Astrocyte (in vitro differentiated cells and primary cell): ENCODE measurements at regions not wholly inside any gene's neighbourhood (a gene's known extent, or its start where the extent isn't known, plus 50 kb on each side); places are given as distances from the start of the nearest gene placed in this dataset.

ENCODE experiments used
- DNase-seq: peaks from one replicate; pipeline ENCODE4 v3.0.0-alpha.2; 2010; ENCODE audit warnings: low read depth
- FAIRE-seq: peaks from 2 replicates; lab custom pipeline; 2011; peaks lifted over from hg19 to GRCh38; lab: Jason Lieb, UNC
- H2AFZ ChIP-seq: 2 replicates; pipeline ENCODE4 v1.6.0; 2012; ENCODE audit warnings: low read depth, low read length, inconsistent platforms
- H3K27ac ChIP-seq: 2 replicates; pipeline ENCODE4 v1.5.1; 2011; ENCODE audit warnings: low read depth, low read length, inconsistent platforms
- H3K27me3 ChIP-seq: 2 replicates; pipeline ENCODE4 v1.6.0; 2011; ENCODE audit warnings: low read length, inconsistent platforms; ENCODE audit not compliant: insufficient read depth
- H3K36me3 ChIP-seq: 2 replicates; pipeline ENCODE4 v1.5.1; 2011; ENCODE audit warnings: low read length, inconsistent platforms; ENCODE audit not compliant: insufficient read depth
- H3K4me1 ChIP-seq: 2 replicates; pipeline ENCODE4 v1.5.1; 2011; ENCODE audit warnings: low read length, inconsistent platforms; ENCODE audit not compliant: insufficient read depth
- H3K4me2 ChIP-seq: 2 replicates; pipeline ENCODE4 v1.6.0; 2012; ENCODE audit warnings: low read length, inconsistent platforms
- H3K4me3 ChIP-seq: 2 replicates; pipeline ENCODE4 v1.5.1; 2011; ENCODE audit warnings: low read depth, mild to moderate bottlenecking, low read length, inconsistent platforms; ENCODE audit not compliant: insufficient read depth
- H3K79me2 ChIP-seq: 2 replicates; pipeline ENCODE4 v1.6.0; 2012; ENCODE audit warnings: mild to moderate bottlenecking, low read length, inconsistent platforms; ENCODE audit not compliant: insufficient read depth
- H3K9ac ChIP-seq: 2 replicates; pipeline ENCODE4 v1.6.0; 2012; ENCODE audit warnings: mild to moderate bottlenecking, low read length, inconsistent platforms
- H3K9me3 ChIP-seq: 2 replicates; pipeline ENCODE4 v1.5.1; 2012; ENCODE audit warnings: low read depth, mild to moderate bottlenecking, low read length, inconsistent platforms; ENCODE audit not compliant: insufficient read depth
- H4K20me1 ChIP-seq: 2 replicates; pipeline ENCODE4 v1.6.0; 2012; ENCODE audit warnings: low read length, inconsistent platforms; ENCODE audit not compliant: insufficient read depth
- H3K27ac Mint-ChIP-seq: one replicate; pipeline ENCODE4 v1.8.0; 2021; ENCODE audit warnings: mild to moderate bottlenecking, mixed read lengths; ENCODE audit not compliant: unreplicated experiment
- H3K27me3 Mint-ChIP-seq: one replicate; pipeline ENCODE4 v1.8.0; 2021; ENCODE audit warnings: low read depth, mixed read lengths; ENCODE audit not compliant: unreplicated experiment
- H3K36me3 Mint-ChIP-seq: one replicate; pipeline ENCODE4 v1.8.0; 2021; ENCODE audit warnings: low read depth, mixed read lengths; ENCODE audit not compliant: unreplicated experiment
- H3K4me1 Mint-ChIP-seq: one replicate; pipeline ENCODE4 v1.8.0; 2021; ENCODE audit warnings: low read depth, mixed read lengths; ENCODE audit not compliant: unreplicated experiment
- H3K4me3 Mint-ChIP-seq: one replicate; pipeline ENCODE4 v1.8.0; 2021; ENCODE audit warnings: mild to moderate bottlenecking, moderate library complexity, mixed read lengths; ENCODE audit not compliant: unreplicated experiment
- H3K9me3 Mint-ChIP-seq: one replicate; pipeline ENCODE4 v1.8.0; 2021; ENCODE audit warnings: mild to moderate bottlenecking, mixed read lengths; ENCODE audit not compliant: unreplicated experiment
- EZH2 ChIP-seq: IDR thresholded peaks from 2 replicates; pipeline ENCODE4 v1.6.1; 2012; ENCODE audit warnings: mild to moderate bottlenecking, low read length, inconsistent platforms; ENCODE audit not compliant: insufficient read depth
- TF ChIP-seq, protein P1 (sequence below): IDR thresholded peaks from 2 replicates; pipeline ENCODE4 v1.5.1; 2011; ENCODE audit warnings: low read depth, mild to moderate bottlenecking, inconsistent platforms, low read length, moderate library complexity; ENCODE audit not compliant: insufficient read depth

DNA sequence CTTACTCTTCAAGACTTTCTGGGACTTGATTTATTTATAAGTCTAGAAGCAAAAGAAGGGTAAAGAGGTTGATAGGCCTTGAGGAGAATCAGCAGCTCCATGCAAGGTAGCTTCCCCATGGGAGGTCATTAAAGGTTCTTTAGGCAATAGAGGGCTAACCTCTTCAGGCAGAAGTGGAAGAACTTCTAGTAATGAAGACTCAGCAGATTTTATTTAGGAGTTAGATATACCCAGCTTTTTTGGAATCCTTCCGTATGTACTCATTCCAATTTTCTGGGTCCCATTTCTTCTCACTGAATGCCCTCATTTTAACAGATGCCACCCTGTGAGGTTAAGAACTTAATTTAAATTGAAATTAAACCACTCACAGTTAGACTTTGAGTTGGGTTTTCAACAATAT lies 565.6 kb downstream of the LRFN5 start:
- no peaks in the 10 kb centered on the region for H3K27me3 ChIP-seq

DNA sequence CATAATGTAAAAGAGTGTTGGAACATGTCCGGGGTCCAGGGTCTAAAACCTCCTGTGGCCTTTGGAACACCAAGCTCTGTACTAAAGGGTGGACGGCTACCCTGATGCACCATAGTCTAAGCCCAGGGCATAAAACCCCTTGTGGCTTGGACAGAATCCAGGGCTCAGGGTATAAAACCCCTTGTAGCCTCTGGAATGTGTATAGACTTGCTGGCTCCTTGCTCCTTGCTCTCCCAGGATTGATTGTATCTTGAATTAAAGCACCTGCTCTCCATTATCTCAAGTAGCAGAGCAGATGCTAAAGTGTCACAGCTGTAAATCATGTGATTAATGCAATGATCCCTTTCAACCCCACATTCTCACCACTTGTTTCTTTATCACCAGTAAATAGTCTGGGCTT lies 556.5 kb downstream of the LRFN5 start:
- Mint-ChIP-seq H3K4me1 (no peaks in the 10 kb centered on the region), H3K4me3 (no peak overlapping the region), H3K36me3 (no peaks in the 10 kb centered on the region), H3K27ac (no peak overlapping the region), H3K27me3 (no peaks in the 10 kb centered on the region), H3K9me3 (peaks cover 9% of the 10 kb centered on the region)
- H3K27ac ChIP-seq = no peak overlapping the region
- H3K9ac ChIP-seq = no peak overlapping the region
- DNase-seq (no peak), FAIRE-seq (no peak)
- no peaks in the 10 kb centered on the region for H3K27me3 ChIP-seq
- H2AFZ ChIP-seq = no peak overlapping the region
- no peak overlapping the region for H3K4me3 ChIP-seq
- no peaks in the 10 kb centered on the region for H3K9me3 ChIP-seq
- H4K20me1 ChIP-seq = no peaks in the 10 kb centered on the region
- no peak overlapping the region for H3K4me2 ChIP-seq
- H3K4me1 ChIP-seq = no peaks in the 10 kb centered on the region
- H3K79me2 ChIP-seq = no peaks in the 10 kb centered on the region
- TF ChIP-seq EZH2 = no peak
- TF ChIP-seq, protein P1, sequence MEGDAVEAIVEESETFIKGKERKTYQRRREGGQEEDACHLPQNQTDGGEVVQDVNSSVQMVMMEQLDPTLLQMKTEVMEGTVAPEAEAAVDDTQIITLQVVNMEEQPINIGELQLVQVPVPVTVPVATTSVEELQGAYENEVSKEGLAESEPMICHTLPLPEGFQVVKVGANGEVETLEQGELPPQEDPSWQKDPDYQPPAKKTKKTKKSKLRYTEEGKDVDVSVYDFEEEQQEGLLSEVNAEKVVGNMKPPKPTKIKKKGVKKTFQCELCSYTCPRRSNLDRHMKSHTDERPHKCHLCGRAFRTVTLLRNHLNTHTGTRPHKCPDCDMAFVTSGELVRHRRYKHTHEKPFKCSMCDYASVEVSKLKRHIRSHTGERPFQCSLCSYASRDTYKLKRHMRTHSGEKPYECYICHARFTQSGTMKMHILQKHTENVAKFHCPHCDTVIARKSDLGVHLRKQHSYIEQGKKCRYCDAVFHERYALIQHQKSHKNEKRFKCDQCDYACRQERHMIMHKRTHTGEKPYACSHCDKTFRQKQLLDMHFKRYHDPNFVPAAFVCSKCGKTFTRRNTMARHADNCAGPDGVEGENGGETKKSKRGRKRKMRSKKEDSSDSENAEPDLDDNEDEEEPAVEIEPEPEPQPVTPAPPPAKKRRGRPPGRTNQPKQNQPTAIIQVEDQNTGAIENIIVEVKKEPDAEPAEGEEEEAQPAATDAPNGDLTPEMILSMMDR = no peak
- H3K36me3 ChIP-seq = no peaks in the 10 kb centered on the region

More for the DNA sequence above, 565.6 kb downstream of the LRFN5 start:
- DNase-seq = no peak
- H3K36me3 ChIP-seq = no peaks in the 10 kb centered on the region
- TF ChIP-seq, protein P1 = no peak
- TF ChIP-seq EZH2 = no peak
- H3K27ac ChIP-seq = no peak overlapping the region
- H3K79me2 ChIP-seq = no peaks in the 10 kb centered on the region
- H3K4me1 ChIP-seq = no peaks in the 10 kb centered on the region
- H3K4me2 ChIP-seq = no peak overlapping the region
- H3K4me1 Mint-ChIP-seq = no peaks in the 10 kb centered on the region
- H3K9me3 ChIP-seq = no peaks in the 10 kb centered on the region
- H3K9ac ChIP-seq = no peak overlapping the region
- no peak overlapping the region for H3K4me3 ChIP-seq
- no peak overlapping the region for H2AFZ ChIP-seq
- no peak overlapping the region for H3K4me3 Mint-ChIP-seq
- H4K20me1 ChIP-seq = no peaks in the 10 kb centered on the region
- no peak for FAIRE-seq
- H3K36me3 Mint-ChIP-seq = no peaks in the 10 kb centered on the region
- no peak overlapping the region for H3K27ac Mint-ChIP-seq
- peaks cover 9% of the 10 kb centered on the region for H3K9me3 Mint-ChIP-seq
- H3K27me3 Mint-ChIP-seq = no peaks in the 10 kb centered on the region

DNA sequence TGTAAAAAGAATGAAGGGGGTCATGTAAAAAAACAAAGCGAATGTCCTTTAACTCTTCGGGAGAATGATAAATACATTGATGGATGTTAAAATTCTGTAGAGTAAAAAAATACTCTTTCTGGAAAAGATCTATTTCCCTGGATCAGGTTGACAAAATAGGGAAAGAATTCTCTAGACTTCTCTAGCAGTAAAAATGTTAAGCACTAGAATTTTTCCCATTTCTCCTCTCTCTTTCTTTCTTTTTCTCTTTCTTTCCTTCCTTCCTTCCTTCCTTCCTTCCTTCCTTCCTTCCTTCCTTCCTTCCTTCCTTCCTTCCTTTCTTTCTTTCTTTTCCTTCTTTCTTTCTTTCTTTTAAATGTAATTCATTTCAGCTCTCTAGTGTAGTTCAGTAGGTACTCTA lies 552.5 kb downstream of the LRFN5 start:
- Histone ChIP-seq H3K79me2 (no peaks in the 10 kb centered on the region), H3K9ac (no peak overlapping the region), H3K4me3 (no peak overlapping the region), H2AFZ (no peak overlapping the region), H3K36me3 (no peaks in the 10 kb centered on the region), H4K20me1 (no peaks in the 10 kb centered on the region), H3K27me3 (no peaks in the 10 kb centered on the region), H3K27ac (no peak overlapping the region), H3K4me1 (no peaks in the 10 kb centered on the region), H3K4me2 (no peak overlapping the region), H3K9me3 (no peaks in the 10 kb centered on the region)
- FAIRE-seq (no peak), DNase-seq (no peak)
- Mint-ChIP-seq H3K36me3 (no peaks in the 10 kb centered on the region), H3K4me3 (no peak overlapping the region), H3K9me3 (no peaks in the 10 kb centered on the region), H3K27ac (no peak overlapping the region), H3K27me3 (no peaks in the 10 kb centered on the region), H3K4me1 (no peaks in the 10 kb centered on the region)
- TF ChIP-seq, protein P1 = no peak
- TF ChIP-seq EZH2 = no peak
